ENCODE measurements at regions not wholly inside any gene's neighbourhood (a gene's known extent, or its start where the extent isn't known, plus 50 kb on each side); places are given as distances from the start of the nearest gene placed in this dataset.

GRCh38 chr1:201739080-201739479 is 89.9 kb upstream of the IPO9 start:
- WGBS = 40% methylated on average over 12 of the region's 12 CpGs
- peaks cover 3 to 12% (median 5%) of the 10 kb centered on the region in 4 donors for H3K4me1 ChIP-seq (ENCODE audit: control insufficient read depth in 4 of 4, insufficient read depth in 4 of 4, low read length in 3 of 4)
- no peak for DNase-seq (ENCODE audit: low spot score)
- TF ChIP-seq SP1 (IDR thresholded peaks at IDR 0.05) (no peak), CTCF (IDR thresholded peaks at IDR 0.05; ENCODE audit: low read depth, low read length, missing input control) (no peak), ZBTB33 (IDR thresholded peaks at IDR 0.05) (no peak), JUND (IDR thresholded peaks at IDR 0.05) (no peak), HNF4A (conservative IDR thresholded peaks at IDR 0.05) (no peak), EGR1 (IDR thresholded peaks at IDR 0.05; ENCODE audit: low read depth in 2 of 2) (no peak), RXRA (IDR thresholded peaks at IDR 0.05) (no peak), ATF3 (IDR thresholded peaks at IDR 0.05) (no peak), YY1 (IDR thresholded peaks at IDR 0.05) (no peak), RAD21 (IDR thresholded peaks at IDR 0.05) (no peak), FOXA1 (IDR thresholded peaks at IDR 0.05) (no peak)
- H3K36me3 ChIP-seq (ENCODE audit: control insufficient read depth in 4 of 4, insufficient read depth in 3 of 4, low read depth in 1 of 4, low read length in 3 of 4) = no peaks in the 10 kb centered on the region
- H3K9ac ChIP-seq (ENCODE audit: low read depth in 1 of 2, low read length in 2 of 2) = no peak overlapping the region
- H3K9me3 ChIP-seq (ENCODE audit: control insufficient read depth in 4 of 4, low read length in 3 of 4) = no peaks in the 10 kb centered on the region
- H3K4me3 ChIP-seq (ENCODE audit: low read depth in 1 of 3, low read length in 3 of 3) = peak overlapping the region in 1 of 3 donors; percentile 45
- H3K27ac ChIP-seq (ENCODE audit: low read depth in 1 of 2, low read length in 2 of 2) = no peak overlapping the region
- no peaks in the 10 kb centered on the region for H3K27me3 ChIP-seq (ENCODE audit: control insufficient read depth in 4 of 4, insufficient read depth in 4 of 4, low read length in 3 of 4)

- H3K4me3 ChIP-seq (ENCODE audit: low read depth in 1 of 3, low read length in 3 of 3) = peak overlapping the region in 1 of 3 donors; percentile 45
- H3K9me3 ChIP-seq (ENCODE audit: control insufficient read depth in 4 of 4, low read length in 3 of 4) = no peaks in the 10 kb centered on the region
- H3K27me3 ChIP-seq (ENCODE audit: control insufficient read depth in 4 of 4, insufficient read depth in 4 of 4, low read length in 3 of 4) = no peaks in the 10 kb centered on the region
- H3K36me3 ChIP-seq (ENCODE audit: control insufficient read depth in 4 of 4, insufficient read depth in 3 of 4, low read depth in 1 of 4, low read length in 3 of 4) = no peaks in the 10 kb centered on the region
- WGBS = 6% methylated on average over 38 of the region's 38 CpGs
- no peak overlapping the region for H3K27ac ChIP-seq (ENCODE audit: low read depth in 1 of 2, low read length in 2 of 2)
- TF ChIP-seq YY1 (IDR thresholded peaks at IDR 0.05) (no peak), SP1 (IDR thresholded peaks at IDR 0.05) (no peak), REST (IDR thresholded peaks at IDR 0.05) (no peak), EGR1 (IDR thresholded peaks at IDR 0.05; ENCODE audit: low read depth in 2 of 2) (no peak), NR2F2 (IDR thresholded peaks at IDR 0.05) (no peak), GABPA (IDR thresholded peaks at IDR 0.05 in 1 of 2, conservative IDR thresholded peaks at IDR 0.05 in 1 of 2) (no peak), ZBTB33 (IDR thresholded peaks at IDR 0.05) (no peak), FOXA1 (IDR thresholded peaks at IDR 0.05) (no peak), HNF4A (conservative IDR thresholded peaks at IDR 0.05) (no peak)
- H3K4me1 ChIP-seq (ENCODE audit: control insufficient read depth in 4 of 4, insufficient read depth in 4 of 4, low read length in 3 of 4) = peaks cover 3 to 12% (median 5%) of the 10 kb centered on the region in 4 donors
- H3K9ac ChIP-seq (ENCODE audit: low read depth in 1 of 2, low read length in 2 of 2) = no peak overlapping the region
- no peak for DNase-seq (ENCODE audit: low spot score)
Measured at GRCh38 chr1:201739492-201740085, 89.4 kb upstream of the IPO9 start.

All from liver (tissue), 8 donors.